ENCODE measurements at regions not wholly inside any gene's neighbourhood (a gene's known extent, or its start where the extent isn't known, plus 50 kb on each side); places are given as distances from the start of the nearest gene placed in this dataset.

DNA sequence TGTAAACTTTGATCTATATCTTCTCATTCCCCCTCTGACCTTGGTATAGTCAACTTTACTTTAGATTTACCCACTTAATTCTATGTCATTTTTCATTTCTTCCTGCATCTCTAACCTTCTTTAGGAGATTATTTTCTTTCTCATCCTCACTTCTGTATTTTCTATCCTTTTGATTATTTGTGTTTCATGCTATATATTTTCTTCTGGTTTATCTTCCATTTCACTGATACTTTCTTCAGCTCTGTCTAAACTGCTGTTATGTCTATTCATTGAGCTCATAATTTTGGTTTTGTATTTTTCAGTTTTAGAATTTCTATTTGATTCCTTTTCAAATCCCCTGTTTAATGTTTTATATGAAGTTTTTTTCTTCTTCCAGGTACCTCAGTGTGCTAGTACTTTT lies 171.1 kb upstream of the LYZL1 start:
- no peaks in the 10 kb centered on the region for H4K20me1 ChIP-seq (ENCODE audit: insufficient read depth, low read length)
- intact Hi-C loops (cut with micrococcal nuclease), result no loop called here
- H3K27ac ChIP-seq (ENCODE audit: low read depth in 1 of 2, low read length in 2 of 2), result no peak overlapping the region
- TF ChIP-seq, protein P1, sequence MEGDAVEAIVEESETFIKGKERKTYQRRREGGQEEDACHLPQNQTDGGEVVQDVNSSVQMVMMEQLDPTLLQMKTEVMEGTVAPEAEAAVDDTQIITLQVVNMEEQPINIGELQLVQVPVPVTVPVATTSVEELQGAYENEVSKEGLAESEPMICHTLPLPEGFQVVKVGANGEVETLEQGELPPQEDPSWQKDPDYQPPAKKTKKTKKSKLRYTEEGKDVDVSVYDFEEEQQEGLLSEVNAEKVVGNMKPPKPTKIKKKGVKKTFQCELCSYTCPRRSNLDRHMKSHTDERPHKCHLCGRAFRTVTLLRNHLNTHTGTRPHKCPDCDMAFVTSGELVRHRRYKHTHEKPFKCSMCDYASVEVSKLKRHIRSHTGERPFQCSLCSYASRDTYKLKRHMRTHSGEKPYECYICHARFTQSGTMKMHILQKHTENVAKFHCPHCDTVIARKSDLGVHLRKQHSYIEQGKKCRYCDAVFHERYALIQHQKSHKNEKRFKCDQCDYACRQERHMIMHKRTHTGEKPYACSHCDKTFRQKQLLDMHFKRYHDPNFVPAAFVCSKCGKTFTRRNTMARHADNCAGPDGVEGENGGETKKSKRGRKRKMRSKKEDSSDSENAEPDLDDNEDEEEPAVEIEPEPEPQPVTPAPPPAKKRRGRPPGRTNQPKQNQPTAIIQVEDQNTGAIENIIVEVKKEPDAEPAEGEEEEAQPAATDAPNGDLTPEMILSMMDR (IDR thresholded peaks at IDR 0.05), result no peak
- H2AFZ ChIP-seq (ENCODE audit: insufficient read depth, low read depth, low read length, poor library complexity, severe bottlenecking), result no peak overlapping the region
- H3K27me3 ChIP-seq (ENCODE audit: control insufficient read depth in 2 of 2, insufficient read depth in 2 of 2, low read length in 2 of 2), result no peaks in the 10 kb centered on the region
- Mint-ChIP-seq H3K4me1 (no peaks in the 10 kb centered on the region), H3K36me3 (no peaks in the 10 kb centered on the region), H3K9me3 (peaks cover 11 to 34% (median 23%) of the 10 kb centered on the region in 7 donors), H3K27ac (no peak overlapping the region), H3K4me3 (no peak overlapping the region), H3K27me3 (ENCODE audit: low read depth in 3 of 3) (peaks cover 2 to 3% (median 2%) of the 10 kb centered on the region in 3 donors)
- no peak for DNase-seq
- no peaks in the 10 kb centered on the region for H3K79me2 ChIP-seq (ENCODE audit: insufficient read depth, low read length)
- H3K4me2 ChIP-seq (replicated peaks; ENCODE audit: extremely low read depth, low read length, poor library complexity, severe bottlenecking), result no peak overlapping the region
- no peak overlapping the region for H3K4me3 ChIP-seq (replicated peaks in 1 of 3; ENCODE audit: low read depth in 2 of 3, low read length in 3 of 3)
- no peaks in the 10 kb centered on the region for H3K36me3 ChIP-seq (replicated peaks in 1 of 2; ENCODE audit: control insufficient read depth in 1 of 2, insufficient read depth in 2 of 2, low read length in 2 of 2)
- H3K9me3 ChIP-seq (replicated peaks in 1 of 2; ENCODE audit: control insufficient read depth in 1 of 2, insufficient read depth in 1 of 2, low read length in 2 of 2), result peaks cover 4 to 24% of the 10 kb centered on the region in 2 donors
- H3K9ac ChIP-seq (ENCODE audit: insufficient read depth, low read length, poor library complexity, severe bottlenecking), result no peak overlapping the region
- H3K4me1 ChIP-seq (ENCODE audit: control insufficient read depth in 1 of 2, insufficient read depth in 2 of 2, low read length in 2 of 2), result no peaks in the 10 kb centered on the region

DNA sequence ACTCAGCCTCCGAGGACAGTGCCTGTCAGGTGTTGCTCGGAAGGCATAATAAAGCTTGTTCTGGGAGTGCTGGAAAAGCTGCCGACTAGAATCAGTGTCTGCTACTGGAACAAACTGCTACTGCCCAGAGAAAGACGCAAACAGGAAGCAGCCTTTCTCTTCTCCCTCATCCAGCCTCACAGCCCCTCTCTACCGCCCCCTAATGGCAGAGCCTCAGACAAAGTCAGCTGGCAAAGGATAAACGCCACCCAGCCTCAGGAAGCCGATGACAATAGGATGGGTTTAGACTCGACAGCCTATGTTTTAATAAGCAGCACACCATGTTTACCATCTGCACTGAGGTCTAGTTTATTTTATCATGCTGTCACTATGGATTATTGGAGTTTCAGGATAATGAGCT lies 169.5 kb upstream of the LYZL1 start:
- no peak overlapping the region for H2AFZ ChIP-seq (ENCODE audit: insufficient read depth, low read depth, low read length, poor library complexity, severe bottlenecking)
- H3K4me2 ChIP-seq (replicated peaks; ENCODE audit: extremely low read depth, low read length, poor library complexity, severe bottlenecking), result no peak overlapping the region
- no peaks in the 10 kb centered on the region for H3K27me3 ChIP-seq (ENCODE audit: control insufficient read depth in 2 of 2, insufficient read depth in 2 of 2, low read length in 2 of 2)
- no peaks in the 10 kb centered on the region for H3K79me2 ChIP-seq (ENCODE audit: insufficient read depth, low read length)
- H3K27ac ChIP-seq (ENCODE audit: low read depth in 1 of 2, low read length in 2 of 2), result no peak overlapping the region
- H3K4me3 ChIP-seq (replicated peaks in 1 of 3; ENCODE audit: low read depth in 2 of 3, low read length in 3 of 3), result no peak overlapping the region
- Mint-ChIP-seq H3K4me1 (no peaks in the 10 kb centered on the region), H3K9me3 (peaks cover 11 to 36% (median 24%) of the 10 kb centered on the region in 7 donors), H3K4me3 (no peak overlapping the region), H3K27me3 (ENCODE audit: low read depth in 3 of 3) (peaks cover 0 to 3% (median 2%) of the 10 kb centered on the region in 3 donors), H3K36me3 (no peaks in the 10 kb centered on the region), H3K27ac (no peak overlapping the region)
- no peaks in the 10 kb centered on the region for H3K36me3 ChIP-seq (replicated peaks in 1 of 2; ENCODE audit: control insufficient read depth in 1 of 2, insufficient read depth in 2 of 2, low read length in 2 of 2)
- no peak overlapping the region for H3K9ac ChIP-seq (ENCODE audit: insufficient read depth, low read length, poor library complexity, severe bottlenecking)
- TF ChIP-seq, protein P1 (IDR thresholded peaks at IDR 0.05), result peak; percentile 12
- no peaks in the 10 kb centered on the region for H3K4me1 ChIP-seq (ENCODE audit: control insufficient read depth in 1 of 2, insufficient read depth in 2 of 2, low read length in 2 of 2)
- intact Hi-C loops (cut with micrococcal nuclease), result no loop called here
- DNase-seq, result peak in 1 of 3 donors; percentile 6
- WGBS (ENCODE audit: insufficient coverage), result 100% methylated on average over 2 of the region's 8 CpGs
- no peaks in the 10 kb centered on the region for H4K20me1 ChIP-seq (ENCODE audit: insufficient read depth, low read length)
- peaks cover 6 to 24% of the 10 kb centered on the region in 2 donors for H3K9me3 ChIP-seq (replicated peaks in 1 of 2; ENCODE audit: control insufficient read depth in 1 of 2, insufficient read depth in 1 of 2, low read length in 2 of 2)
